ENCODE measurements at regions not wholly inside any gene's neighbourhood (a gene's known extent, or its start where the extent isn't known, plus 50 kb on each side); places are given as distances from the start of the nearest gene placed in this dataset.

GRCh38 chr2:188235364-188235763 is 56.3 kb upstream of the GULP1 start:
- TF ChIP-seq YY1 (IDR thresholded peaks at IDR 0.05; ENCODE audit: insufficient read depth, insufficient read length): no peak
- TF ChIP-seq ZNF274 (IDR thresholded peaks at IDR 0.05; ENCODE audit: low read depth, low read length): no peak
